SK-N-SH treated with all-trans-retinoic acid at 6 μM for 48 hours (cell line): ENCODE measurements at regions not wholly inside any gene's neighbourhood (a gene's known extent, or its start where the extent isn't known, plus 50 kb on each side); places are given as distances from the start of the nearest gene placed in this dataset.

Experiments used
- ARNTL ChIP-seq: fragments of 450-650 bp; formaldehyde crosslinking; IDR thresholded peaks from 2 replicates; pipeline ENCODE4 v1.5.0; 2020; ENCODE audit warnings: low read depth, mild to moderate bottlenecking, moderate library complexity, borderline replicate concordance
- CSRNP3 ChIP-seq: fragments of 250-450 bp; sonication (Bioruptor Pico); IDR thresholded peaks from 2 replicates; pipeline ENCODE4 v1.5.1; 2021; ENCODE audit warnings: mild to moderate bottlenecking, moderate library complexity
- GLIS3 ChIP-seq: fragments of 250-450 bp; sonication (Bioruptor Pico); IDR thresholded peaks from 2 replicates; pipeline ENCODE4 v1.5.0; 2020; ENCODE audit warnings: mild to moderate bottlenecking, moderate library complexity
- TF ChIP-seq, protein P1 (sequence below): fragments of 250-450 bp; sonication (Bioruptor Pico); IDR thresholded peaks from 2 replicates; pipeline ENCODE4 v1.5.1; 2020; ENCODE audit warnings: low read depth, mild to moderate bottlenecking, moderate library complexity

- TF ChIP-seq, protein P1, sequence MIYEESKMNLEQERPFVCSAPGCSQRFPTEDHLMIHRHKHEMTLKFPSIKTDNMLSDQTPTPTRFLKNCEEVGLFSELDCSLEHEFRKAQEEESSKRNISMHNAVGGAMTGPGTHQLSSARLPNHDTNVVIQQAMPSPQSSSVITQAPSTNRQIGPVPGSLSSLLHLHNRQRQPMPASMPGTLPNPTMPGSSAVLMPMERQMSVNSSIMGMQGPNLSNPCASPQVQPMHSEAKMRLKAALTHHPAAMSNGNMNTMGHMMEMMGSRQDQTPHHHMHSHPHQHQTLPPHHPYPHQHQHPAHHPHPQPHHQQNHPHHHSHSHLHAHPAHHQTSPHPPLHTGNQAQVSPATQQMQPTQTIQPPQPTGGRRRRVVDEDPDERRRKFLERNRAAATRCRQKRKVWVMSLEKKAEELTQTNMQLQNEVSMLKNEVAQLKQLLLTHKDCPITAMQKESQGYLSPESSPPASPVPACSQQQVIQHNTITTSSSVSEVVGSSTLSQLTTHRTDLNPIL = no peak
- TF ChIP-seq CSRNP3 (CRISPR knock-in tag) (no peak), GLIS3 (CRISPR knock-in tag) (no peak), ARNTL (CRISPR knock-in tag) (no peak)
These were observed 145.2 kb upstream of the ZNF648 start for GRCh38 chr1:182206626-182207239.
